22Rv1 (cell line): ENCODE measurements at regions not wholly inside any gene's neighbourhood (a gene's known extent, or its start where the extent isn't known, plus 50 kb on each side); places are given as distances from the start of the nearest gene placed in this dataset.

ENCODE experiments used
- CTCF ChIP-seq: fragments of 450-650 bp; IDR thresholded peaks from 2 replicates; pipeline ENCODE4 v1.5.1; 2017; ENCODE audit warnings: mild to moderate bottlenecking
- ZFX ChIP-seq: fragments of 450-650 bp; IDR thresholded peaks from 2 replicates; pipeline ENCODE4 v1.6.1; 2017; ENCODE audit warnings: antibody characterized with exemption, borderline replicate concordance

DNA sequence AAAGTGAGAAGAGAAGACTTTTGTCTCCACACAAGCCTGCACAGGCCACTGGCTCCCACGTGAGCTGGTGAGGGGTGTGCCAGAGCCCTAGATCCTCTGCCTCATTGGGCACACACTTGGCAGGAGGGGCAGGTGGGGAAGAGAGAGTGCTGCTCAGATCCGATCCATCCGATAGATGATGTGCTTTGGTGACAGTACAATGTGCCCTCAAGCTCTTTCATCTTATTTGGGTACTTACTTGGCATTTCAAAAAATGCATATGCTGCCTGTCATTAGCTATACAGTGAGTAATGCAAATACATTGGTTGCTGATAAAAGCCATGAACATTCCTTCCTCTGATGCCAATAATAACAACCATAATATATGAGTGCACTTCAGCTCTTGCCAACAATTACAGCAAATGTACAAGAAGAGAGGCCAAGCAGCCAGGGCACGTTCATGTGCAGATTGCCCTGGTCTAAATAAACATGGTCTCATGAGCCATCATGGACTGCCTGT is 255.3 kb downstream of the VAPA start:
- TF ChIP-seq CTCF: no peak
- TF ChIP-seq ZFX: no peak
